Calu3 (cell line): ENCODE measurements at regions not wholly inside any gene's neighbourhood (a gene's known extent, or its start where the extent isn't known, plus 50 kb on each side); places are given as distances from the start of the nearest gene placed in this dataset.

ENCODE experiments used
- BruUV-seq: library from RNA; stranded (reverse); fragments of 400-500 nt; replicated peaks from 2 replicates; lab custom pipeline; 2021; lab: Mats Ljungman, UMichigan
- CTCF ChIA-PET: fragments of 300-600 bp; sonication (Branson Sonifier 250); formaldehyde crosslinking; loops from one replicate; lab custom pipeline; 2022; ENCODE audit warnings: antibody characterized with exemption; lab: Charles Lee
- DNase-seq: peaks from one replicate; pipeline ENCODE4 v3.0.0; 2022
- H3K27ac Mint-ChIP-seq: one replicate; pipeline ENCODE4 v1.8.0; 2022; ENCODE audit warnings: mixed read lengths; ENCODE audit not compliant: unreplicated experiment
- H3K27me3 Mint-ChIP-seq: one replicate; pipeline ENCODE4 v1.8.0; 2022; ENCODE audit warnings: mixed read lengths; ENCODE audit not compliant: unreplicated experiment
- H3K36me3 Mint-ChIP-seq: one replicate; pipeline ENCODE4 v1.8.0; 2022; ENCODE audit warnings: mild to moderate bottlenecking, moderate library complexity, mixed read lengths; ENCODE audit not compliant: insufficient read depth, unreplicated experiment
- H3K4me1 Mint-ChIP-seq: one replicate; pipeline ENCODE4 v1.8.0; 2022; ENCODE audit warnings: mild to moderate bottlenecking, low read depth, mixed read lengths; ENCODE audit not compliant: unreplicated experiment
- H3K4me3 Mint-ChIP-seq: one replicate; pipeline ENCODE4 v1.8.0; 2022; ENCODE audit warnings: mild to moderate bottlenecking, low read depth, moderate library complexity, mixed read lengths; ENCODE audit not compliant: unreplicated experiment
- H3K9me3 Mint-ChIP-seq: one replicate; pipeline ENCODE4 v1.8.0; 2022; ENCODE audit warnings: low read depth, mixed read lengths; ENCODE audit not compliant: unreplicated experiment
- intact Hi-C: fragments of 100-400 bp; cut with micrococcal nuclease; formaldehyde crosslinking; loops from one replicate; pipeline ENCODE4 v1.10.0; 2022; ENCODE audit not compliant: unreplicated experiment
- TF ChIP-seq, protein P1 (sequence below): fragments of 200-600 bp; IDR thresholded peaks from one replicate; pipeline ENCODE4 v1.8.0; 2022; ENCODE audit warnings: antibody characterized with exemption; ENCODE audit not compliant: unreplicated experiment

DNA sequence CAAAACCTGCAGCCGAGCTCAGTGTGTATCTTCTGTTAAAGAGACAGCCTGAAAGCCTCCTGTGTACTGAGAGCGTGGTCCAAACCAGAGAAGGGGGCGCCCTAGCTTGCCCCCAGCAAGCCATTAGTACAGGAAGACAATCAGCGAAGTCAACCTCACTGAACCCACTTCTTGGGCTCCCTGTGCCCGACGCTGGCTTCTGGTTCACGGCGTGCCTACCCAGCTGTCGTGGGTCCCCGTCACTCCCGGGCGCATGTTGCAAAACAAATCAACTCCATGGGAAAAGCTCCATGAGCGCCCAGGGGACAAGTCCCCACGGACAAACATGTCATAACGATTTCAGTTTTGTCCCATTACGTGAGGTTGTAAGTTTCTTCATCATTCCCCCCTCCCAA, 326.9 kb downstream of the SH3GL2 start:
- H3K4me3 Mint-ChIP-seq = no peak overlapping the region
- no peaks in the 10 kb centered on the region for H3K36me3 Mint-ChIP-seq
- H3K4me1 Mint-ChIP-seq = no peaks in the 10 kb centered on the region
- H3K27ac Mint-ChIP-seq = no peak overlapping the region
- peaks cover 20% of the 10 kb centered on the region for H3K27me3 Mint-ChIP-seq
- intact Hi-C loops = no loop called here
- H3K9me3 Mint-ChIP-seq = peaks cover 6% of the 10 kb centered on the region
- CTCF ChIA-PET = no interaction called here
- no TSS peak for BruUV-seq
- no peak for DNase-seq
- TF ChIP-seq, protein P1, sequence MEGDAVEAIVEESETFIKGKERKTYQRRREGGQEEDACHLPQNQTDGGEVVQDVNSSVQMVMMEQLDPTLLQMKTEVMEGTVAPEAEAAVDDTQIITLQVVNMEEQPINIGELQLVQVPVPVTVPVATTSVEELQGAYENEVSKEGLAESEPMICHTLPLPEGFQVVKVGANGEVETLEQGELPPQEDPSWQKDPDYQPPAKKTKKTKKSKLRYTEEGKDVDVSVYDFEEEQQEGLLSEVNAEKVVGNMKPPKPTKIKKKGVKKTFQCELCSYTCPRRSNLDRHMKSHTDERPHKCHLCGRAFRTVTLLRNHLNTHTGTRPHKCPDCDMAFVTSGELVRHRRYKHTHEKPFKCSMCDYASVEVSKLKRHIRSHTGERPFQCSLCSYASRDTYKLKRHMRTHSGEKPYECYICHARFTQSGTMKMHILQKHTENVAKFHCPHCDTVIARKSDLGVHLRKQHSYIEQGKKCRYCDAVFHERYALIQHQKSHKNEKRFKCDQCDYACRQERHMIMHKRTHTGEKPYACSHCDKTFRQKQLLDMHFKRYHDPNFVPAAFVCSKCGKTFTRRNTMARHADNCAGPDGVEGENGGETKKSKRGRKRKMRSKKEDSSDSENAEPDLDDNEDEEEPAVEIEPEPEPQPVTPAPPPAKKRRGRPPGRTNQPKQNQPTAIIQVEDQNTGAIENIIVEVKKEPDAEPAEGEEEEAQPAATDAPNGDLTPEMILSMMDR = no peak

DNA sequence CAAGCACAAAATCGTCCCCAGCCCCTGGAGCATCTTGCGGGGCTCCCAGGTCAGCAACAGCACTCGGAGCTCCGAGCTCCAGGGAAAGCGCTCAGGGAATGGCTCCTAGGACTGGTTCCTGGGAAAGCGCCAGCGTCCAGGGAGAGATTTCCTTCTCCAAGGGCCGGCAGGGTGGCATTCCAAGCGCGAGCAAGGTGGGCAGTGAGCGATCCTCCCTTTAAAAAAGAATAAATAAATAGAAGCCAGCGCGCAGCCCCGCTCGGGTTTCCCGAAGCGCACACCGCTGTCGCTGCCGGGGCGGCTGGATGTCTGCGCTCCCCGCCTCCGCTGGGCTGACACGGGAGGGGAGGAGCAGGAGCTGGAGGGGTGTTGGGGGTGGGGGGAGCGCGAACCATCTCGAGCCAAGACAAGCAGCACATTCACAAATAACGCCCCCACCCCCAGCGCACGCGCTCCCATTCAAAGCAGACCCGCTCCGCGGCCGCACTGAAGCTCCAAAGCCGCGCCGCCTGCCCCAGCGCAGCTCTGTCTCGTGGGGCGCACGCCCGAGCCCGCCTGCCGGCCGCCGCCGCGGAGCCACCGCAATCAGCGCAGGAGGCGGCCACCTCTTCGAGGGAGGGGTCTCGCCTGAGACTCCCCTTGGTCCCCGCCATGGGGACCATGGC, 327.4 kb downstream of the SH3GL2 start:
- no TSS peak for BruUV-seq
- CTCF ChIA-PET = no interaction called here
- H3K4me1 Mint-ChIP-seq = no peaks in the 10 kb centered on the region
- no peak for DNase-seq
- peaks cover 6% of the 10 kb centered on the region for H3K9me3 Mint-ChIP-seq
- no peaks in the 10 kb centered on the region for H3K36me3 Mint-ChIP-seq
- H3K27me3 Mint-ChIP-seq = peaks cover 20% of the 10 kb centered on the region
- TF ChIP-seq, protein P1 = no peak
- intact Hi-C loops = no loop called here
- H3K4me3 Mint-ChIP-seq = no peak overlapping the region
- no peak overlapping the region for H3K27ac Mint-ChIP-seq

DNA sequence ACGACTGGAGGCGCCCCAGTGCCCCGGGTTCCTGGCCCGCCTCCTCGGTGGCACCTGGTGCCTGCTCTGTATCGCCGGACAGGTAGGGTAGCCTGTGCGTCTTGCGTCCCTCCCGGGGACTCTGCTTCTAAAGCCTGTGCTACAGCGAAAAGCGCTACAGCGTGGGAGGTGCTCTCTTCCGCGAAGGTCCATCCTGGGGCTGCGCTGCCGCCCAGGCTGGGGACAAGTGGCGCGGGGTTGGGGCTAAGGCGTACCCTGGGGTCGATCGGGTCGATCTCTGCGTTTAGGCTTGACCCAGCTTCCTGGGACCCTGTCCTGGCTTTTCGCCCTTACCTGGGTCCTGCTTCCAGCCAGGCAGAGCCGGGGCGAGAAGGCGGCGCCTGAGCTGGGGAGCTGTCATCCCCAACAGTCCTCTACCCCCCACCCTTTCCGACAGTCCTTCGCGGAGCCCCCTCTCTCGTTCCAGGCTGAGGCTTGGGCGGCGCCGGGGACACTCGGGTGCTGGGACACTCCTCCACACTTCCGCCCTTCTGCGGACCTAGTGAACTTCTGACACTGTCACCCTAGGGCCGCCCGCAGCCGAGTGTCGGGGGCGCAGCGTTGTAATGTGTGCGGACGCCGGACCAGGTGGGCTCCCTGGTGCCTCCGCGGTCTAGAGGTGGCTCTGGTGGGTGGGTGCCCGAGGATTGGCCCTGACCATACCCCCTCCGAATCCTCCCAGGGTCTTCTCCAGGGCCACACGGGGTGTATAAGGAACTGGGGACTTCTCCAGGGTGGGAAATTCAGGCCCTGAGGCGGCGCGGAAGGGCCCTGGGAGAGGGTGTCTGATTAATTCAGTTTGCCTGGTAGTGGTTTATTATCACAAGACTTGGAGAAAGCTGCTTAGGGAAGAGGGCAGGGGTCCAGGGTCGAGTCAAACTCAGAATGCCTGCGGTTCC, 328.2 kb downstream of the SH3GL2 start:
- H3K36me3 Mint-ChIP-seq = no peaks in the 10 kb centered on the region
- H3K4me1 Mint-ChIP-seq = no peaks in the 10 kb centered on the region
- TF ChIP-seq, protein P1 = no peak
- no TSS peak for BruUV-seq
- no peak overlapping the region for H3K4me3 Mint-ChIP-seq
- CTCF ChIA-PET = no interaction called here
- DNase-seq = no peak
- peaks cover 6% of the 10 kb centered on the region for H3K9me3 Mint-ChIP-seq
- H3K27ac Mint-ChIP-seq = no peak overlapping the region
- intact Hi-C loops = no loop called here
- peaks cover 17% of the 10 kb centered on the region for H3K27me3 Mint-ChIP-seq

DNA sequence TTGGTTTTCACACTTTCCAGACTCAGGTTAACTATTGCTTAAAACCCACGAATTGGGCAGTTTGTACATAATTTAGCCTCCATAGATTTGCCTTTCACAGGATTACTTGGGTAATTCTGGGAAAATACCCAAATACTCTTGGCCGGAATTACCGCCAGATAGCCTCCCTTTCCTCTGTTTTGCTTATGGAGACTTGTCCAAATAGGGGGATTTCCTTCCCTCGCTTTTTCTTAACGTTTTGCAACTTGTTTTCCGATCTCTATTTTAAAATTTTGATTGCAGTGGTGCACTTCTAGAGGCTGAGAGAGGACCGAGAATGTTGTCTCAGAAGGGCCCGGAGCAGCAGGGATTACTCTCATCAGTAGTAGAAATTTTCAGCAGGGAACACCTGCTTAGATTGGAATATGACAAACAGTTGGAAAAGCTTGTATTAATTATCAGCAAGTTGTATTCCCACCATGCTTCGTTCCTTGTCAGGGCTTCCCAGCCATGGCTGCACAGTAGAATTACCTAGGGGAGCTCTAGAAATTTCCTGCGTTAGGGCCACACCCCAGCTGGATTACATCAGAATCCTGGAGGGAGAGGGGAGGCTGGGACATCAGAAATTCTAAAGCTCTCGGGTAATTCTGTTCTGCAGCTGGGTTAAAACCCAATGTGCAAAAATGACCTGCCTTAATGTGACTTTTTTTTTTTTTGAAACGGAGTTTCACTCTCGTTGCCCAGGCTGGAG, 329.1 kb downstream of the SH3GL2 start:
- TF ChIP-seq, protein P1 = no peak
- no peaks in the 10 kb centered on the region for H3K36me3 Mint-ChIP-seq
- intact Hi-C loops = no loop called here
- peaks cover 3% of the 10 kb centered on the region for H3K9me3 Mint-ChIP-seq
- no peak for DNase-seq
- no peak overlapping the region for H3K27ac Mint-ChIP-seq
- peaks cover 9% of the 10 kb centered on the region for H3K27me3 Mint-ChIP-seq
- CTCF ChIA-PET = no interaction called here
- no TSS peak for BruUV-seq
- H3K4me3 Mint-ChIP-seq = no peak overlapping the region
- H3K4me1 Mint-ChIP-seq = no peaks in the 10 kb centered on the region
